HepG2 (cell line): ENCODE measurements at regions not wholly inside any gene's neighbourhood (a gene's known extent, or its start where the extent isn't known, plus 50 kb on each side); places are given as distances from the start of the nearest gene placed in this dataset.

Experiments
- ATAC-seq: fragments of 200-7000 bp; cut with Tn5 transposase; 3 replicates; pipeline ENCODE4 v1.9.1; 2020; ENCODE audit warnings: mild to moderate bottlenecking, moderate library complexity
- BruUV-seq: library from RNA; stranded (reverse); fragments of 400-500 nt; replicated peaks from 2 replicates; lab custom pipeline; 2021; lab: Mats Ljungman, UMichigan
- CTCF ChIA-PET: fragments of 300-600 bp; formaldehyde crosslinking; extraction: SDS; loops from one replicate; lab custom pipeline; 2021; ENCODE audit warnings: low total read pairs, inconsistent platforms, low intra/inter-chr PET ratio; lab: Yijun Ruan, JAX
- POLR2A ChIA-PET: fragments of 350-600 bp; sonication (Branson Sonifier 250); formaldehyde crosslinking; loops from one replicate; lab custom pipeline; 2020; ENCODE audit warnings: antibody characterized with exemption, inconsistent platforms; lab: Yijun Ruan, JAX
- DNase-seq: peaks from one replicate; pipeline ENCODE4 v3.0.0-alpha.2; 2015; ENCODE audit warnings: low spot score
- FAIRE-seq: peaks from 3 replicates; lab custom pipeline; 2011; peaks lifted over from hg19 to GRCh38; lab: Jason Lieb, UNC
- H2AFZ ChIP-seq: one replicate; pipeline ENCODE4 v1.6.1; 2011; ENCODE audit warnings: low read length, inconsistent platforms
- H3K27ac ChIP-seq: fragments of 300-600 bp; 3 replicates; pipeline ENCODE4 v1.8.0; 2011; ENCODE audit warnings: mixed run types, mild to moderate bottlenecking, mixed read lengths, low read length, inconsistent platforms; ENCODE audit not compliant: insufficient read depth; ENCODE audit errors: extremely low read length
- H3K27me3 ChIP-seq, 2 experiments: fragments of 200-600 bp in 1 of 2; 2 replicates in 1 of 2; 3 replicates in 1 of 2; pipeline versions ENCODE4 v1.6.0 to v1.8.0; 2011; ENCODE audit warnings: low read length in 2 of 2, mild to moderate bottlenecking in 2 of 2, moderate library complexity in 2 of 2, inconsistent platforms in 1 of 2; ENCODE audit not compliant: insufficient read depth in 2 of 2, control insufficient read depth in 1 of 2
- H3K36me3 ChIP-seq, 2 experiments: fragments of 200-600 bp in 1 of 2; replicated peaks in 1 of 2; 2 replicates in 1 of 2; 3 replicates in 1 of 2; pipeline versions ENCODE4 v1.5.1 to v1.8.0; 2011; ENCODE audit warnings: low read length in 2 of 2, inconsistent platforms in 1 of 2; ENCODE audit not compliant: insufficient read depth in 2 of 2, control insufficient read depth in 1 of 2
- H3K4me1 ChIP-seq: 2 replicates; pipeline ENCODE4 v1.5.1; 2012; ENCODE audit warnings: low read length, inconsistent platforms; ENCODE audit not compliant: insufficient read depth
- H3K4me2 ChIP-seq: 2 replicates; pipeline ENCODE4 v1.6.0; 2011; ENCODE audit warnings: low read depth, low read length, inconsistent platforms
- H3K4me3 ChIP-seq, 3 experiments: fragments of 200-600 bp in 1 of 3; sonication (generic), shearing (Covaris generic) in 1 of 3; replicated peaks in 1 of 3; 2 replicates each; pipeline ENCODE4 v1.5.1; 2011 to 2016; ENCODE audit warnings: low read length in 3 of 3, inconsistent platforms in 2 of 3, low read depth in 2 of 3, mild to moderate bottlenecking in 2 of 3, control low read depth in 1 of 3, mixed read lengths in 1 of 3; ENCODE audit not compliant: insufficient read depth in 1 of 3
- H3K79me2 ChIP-seq: one replicate; pipeline ENCODE4 v1.6.1; 2011; ENCODE audit warnings: low read length, inconsistent platforms; ENCODE audit not compliant: insufficient read depth
- H3K9ac ChIP-seq: 2 replicates; pipeline ENCODE4 v1.6.0; 2011; ENCODE audit warnings: mild to moderate bottlenecking, low read depth, low read length, inconsistent platforms; ENCODE audit not compliant: insufficient read depth
- H3K9me3 ChIP-seq: 2 replicates; pipeline ENCODE4 v1.5.1; 2012; ENCODE audit warnings: mild to moderate bottlenecking, low read length
- H4K20me1 ChIP-seq: 2 replicates; pipeline ENCODE4 v1.6.0; 2011; ENCODE audit warnings: inconsistent platforms, mild to moderate bottlenecking, low read length, moderate library complexity; ENCODE audit not compliant: insufficient read depth
- ARNT ChIP-seq: fragments of 450-650 bp; IDR thresholded peaks from 2 replicates; pipeline ENCODE4 v1.6.1; 2017
- BRCA1 ChIP-seq: sonication (generic); formaldehyde crosslinking; IDR thresholded peaks from 2 replicates; pipeline ENCODE4 v1.4.0; 2020; ENCODE audit warnings: missing genetic modification reagents
- CENPT ChIP-seq: sonication (generic); formaldehyde crosslinking; IDR thresholded peaks from 2 replicates; pipeline ENCODE4 v1.8.0; 2022; ENCODE audit warnings: low read depth, mild to moderate bottlenecking, moderate library complexity, missing genetic modification reagents
- ELF1 ChIP-seq: sonication (generic); formaldehyde crosslinking; IDR thresholded peaks from 2 replicates; pipeline ENCODE4 v1.4.0; 2020; ENCODE audit warnings: missing genetic modification reagents
- HOMEZ ChIP-seq: IDR thresholded peaks from 2 replicates; pipeline ENCODE4 v1.6.1; 2016; ENCODE audit warnings: low read depth
- RBAK ChIP-seq: sonication (generic); formaldehyde crosslinking; IDR thresholded peaks from 2 replicates; pipeline ENCODE4 v1.5.1; 2020; ENCODE audit warnings: mild to moderate bottlenecking, missing genetic modification reagents
- SCMH1 ChIP-seq: sonication (generic); formaldehyde crosslinking; IDR thresholded peaks from 2 replicates; pipeline ENCODE4 v1.9.0; 2021; ENCODE audit warnings: missing genetic modification reagents, mild to moderate bottlenecking, borderline replicate concordance
- SIX4 ChIP-seq: sonication (generic); formaldehyde crosslinking; IDR thresholded peaks from 2 replicates; pipeline ENCODE4 v1.4.0; 2020; ENCODE audit warnings: missing genetic modification reagents
- TOE1 ChIP-seq: sonication (generic); formaldehyde crosslinking; IDR thresholded peaks from 2 replicates; pipeline ENCODE4 v1.4.0; 2020; ENCODE audit warnings: mild to moderate bottlenecking, missing genetic modification reagents
- WGBS: methylation state at CpG from one replicate; pipeline ENCODE4 v1.1.6; 2017; ENCODE audit warnings: low lambda C conversion rate; 5-methylcytosine and 5-hydroxymethylcytosine counted together
- in situ Hi-C: cut with HindIII; loops from 2 replicates; pipeline ENCODE4 v1.10.0; 2017; ENCODE audit warnings: low pct_unique_long_range_greater_than_20kb; ENCODE audit not compliant: extremely low pct_ligation_motif_present
- intact Hi-C: fragments of 100-400 bp; cut with micrococcal nuclease; formaldehyde crosslinking; loops from one replicate; pipeline ENCODE4 v1.10.0; 2022; ENCODE audit not compliant: unreplicated experiment
- TF ChIP-seq, protein P1 (sequence below): sonication (generic); formaldehyde crosslinking; IDR thresholded peaks from 2 replicates; pipeline ENCODE4 v1.5.1; 2020; ENCODE audit warnings: mild to moderate bottlenecking, moderate library complexity, missing genetic modification reagents
- TF ChIP-seq, protein P2 (sequence below): sonication (generic); formaldehyde crosslinking; IDR thresholded peaks from 2 replicates; pipeline ENCODE4 v1.4.0; 2020; ENCODE audit warnings: mild to moderate bottlenecking, missing genetic modification reagents
- TF ChIP-seq, protein P3 (sequence below): sonication (generic); formaldehyde crosslinking; IDR thresholded peaks from 2 replicates; pipeline ENCODE4 v1.5.0; 2020; ENCODE audit warnings: mild to moderate bottlenecking, missing genetic modification reagents, borderline replicate concordance

GRCh38 chr9:82745919-82746318, 317.0 kb downstream of the RASEF start:
- Histone ChIP-seq H4K20me1 (no peaks in the 10 kb centered on the region), H3K9me3 (no peaks in the 10 kb centered on the region), H2AFZ (no peak overlapping the region), H3K36me3 (no peaks in the 10 kb centered on the region), H3K27ac (no peak overlapping the region), H3K4me3 (no peak overlapping the region), H3K27me3 (no peaks in the 10 kb centered on the region), H3K79me2 (no peaks in the 10 kb centered on the region), H3K9ac (no peak overlapping the region), H3K4me2 (no peak overlapping the region), H3K4me1 (no peaks in the 10 kb centered on the region)
- ChIA-PET CTCF (no interaction called here), POLR2A (no interaction called here)
- no TSS peak for BruUV-seq
- TF ChIP-seq, protein P1, sequence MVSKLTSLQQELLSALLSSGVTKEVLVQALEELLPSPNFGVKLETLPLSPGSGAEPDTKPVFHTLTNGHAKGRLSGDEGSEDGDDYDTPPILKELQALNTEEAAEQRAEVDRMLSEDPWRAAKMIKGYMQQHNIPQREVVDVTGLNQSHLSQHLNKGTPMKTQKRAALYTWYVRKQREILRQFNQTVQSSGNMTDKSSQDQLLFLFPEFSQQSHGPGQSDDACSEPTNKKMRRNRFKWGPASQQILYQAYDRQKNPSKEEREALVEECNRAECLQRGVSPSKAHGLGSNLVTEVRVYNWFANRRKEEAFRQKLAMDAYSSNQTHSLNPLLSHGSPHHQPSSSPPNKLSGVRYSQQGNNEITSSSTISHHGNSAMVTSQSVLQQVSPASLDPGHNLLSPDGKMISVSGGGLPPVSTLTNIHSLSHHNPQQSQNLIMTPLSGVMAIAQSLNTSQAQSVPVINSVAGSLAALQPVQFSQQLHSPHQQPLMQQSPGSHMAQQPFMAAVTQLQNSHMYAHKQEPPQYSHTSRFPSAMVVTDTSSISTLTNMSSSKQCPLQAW (CRISPR knock-in tag) = no peak
- no peak for TF ChIP-seq ELF1 (CRISPR knock-in tag)
- TF ChIP-seq, protein P2, sequence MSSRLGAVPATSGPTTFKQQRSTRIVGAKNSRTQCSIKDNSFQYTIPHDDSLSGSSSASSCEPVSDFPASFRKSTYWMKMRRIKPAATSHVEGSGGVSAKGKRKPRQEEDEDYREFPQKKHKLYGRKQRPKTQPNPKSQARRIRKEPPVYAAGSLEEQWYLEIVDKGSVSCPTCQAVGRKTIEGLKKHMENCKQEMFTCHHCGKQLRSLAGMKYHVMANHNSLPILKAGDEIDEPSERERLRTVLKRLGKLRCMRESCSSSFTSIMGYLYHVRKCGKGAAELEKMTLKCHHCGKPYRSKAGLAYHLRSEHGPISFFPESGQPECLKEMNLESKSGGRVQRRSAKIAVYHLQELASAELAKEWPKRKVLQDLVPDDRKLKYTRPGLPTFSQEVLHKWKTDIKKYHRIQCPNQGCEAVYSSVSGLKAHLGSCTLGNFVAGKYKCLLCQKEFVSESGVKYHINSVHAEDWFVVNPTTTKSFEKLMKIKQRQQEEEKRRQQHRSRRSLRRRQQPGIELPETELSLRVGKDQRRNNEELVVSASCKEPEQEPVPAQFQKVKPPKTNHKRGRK (CRISPR knock-in tag) = no peak
- no peak for TF ChIP-seq RBAK (CRISPR knock-in tag)
- DNase-seq = no peak
- in situ Hi-C loops (no loop called here), intact Hi-C loops (no loop called here)
- 8% methylated on average over 2 of the region's 2 CpGs for WGBS
- FAIRE-seq = no peak
- ATAC-seq = no peak

- ChIA-PET CTCF (no interaction called here), POLR2A (no interaction called here)
- Histone ChIP-seq H3K36me3 (no peaks in the 10 kb centered on the region), H3K4me1 (no peaks in the 10 kb centered on the region), H3K27me3 (no peaks in the 10 kb centered on the region), H3K4me3 (no peak overlapping the region), H2AFZ (no peak overlapping the region), H4K20me1 (no peaks in the 10 kb centered on the region), H3K79me2 (no peaks in the 10 kb centered on the region), H3K4me2 (no peak overlapping the region), H3K9me3 (no peaks in the 10 kb centered on the region), H3K27ac (no peak overlapping the region), H3K9ac (no peak overlapping the region)
- no TSS peak for BruUV-seq
- FAIRE-seq (no peak), ATAC-seq (no peak), DNase-seq (no peak)
- intact Hi-C loops (no loop called here), in situ Hi-C loops (no loop called here)
- WGBS = 32% methylated on average over 7 of the region's 7 CpGs
- TF ChIP-seq ARNT (no peak), TOE1 (CRISPR knock-in tag) (no peak), HOMEZ (no peak), CENPT (CRISPR knock-in tag) (no peak), BRCA1 (no peak), SCMH1 (CRISPR knock-in tag) (no peak), SIX4 (CRISPR knock-in tag) (no peak)
- TF ChIP-seq, protein P3, sequence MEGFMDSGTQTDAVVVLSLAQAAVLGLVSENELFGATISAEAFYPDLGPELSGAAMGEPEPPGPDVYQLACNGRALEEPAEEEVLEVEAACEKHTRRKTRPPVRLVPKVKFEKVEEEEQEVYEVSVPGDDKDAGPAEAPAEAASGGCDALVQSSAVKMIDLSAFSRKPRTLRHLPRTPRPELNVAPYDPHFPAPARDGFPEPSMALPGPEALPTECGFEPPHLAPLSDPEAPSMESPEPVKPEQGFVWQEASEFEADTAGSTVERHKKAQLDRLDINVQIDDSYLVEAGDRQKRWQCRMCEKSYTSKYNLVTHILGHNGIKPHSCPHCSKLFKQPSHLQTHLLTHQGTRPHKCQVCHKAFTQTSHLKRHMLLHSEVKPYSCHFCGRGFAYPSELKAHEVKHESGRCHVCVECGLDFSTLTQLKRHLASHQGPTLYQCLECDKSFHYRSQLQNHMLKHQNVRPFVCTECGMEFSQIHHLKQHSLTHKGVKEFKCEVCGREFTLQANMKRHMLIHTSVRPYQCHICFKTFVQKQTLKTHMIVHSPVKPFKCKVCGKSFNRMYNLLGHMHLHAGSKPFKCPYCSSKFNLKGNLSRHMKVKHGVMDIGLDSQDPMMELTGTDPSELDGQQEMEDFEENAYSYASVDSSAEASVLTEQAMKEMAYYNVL (CRISPR knock-in tag) = no peak
Measured at GRCh38 chr9:82750411-82750913, 312.5 kb downstream of the RASEF start.
